Osteoblast (primary cell): ENCODE measurements at regions not wholly inside any gene's neighbourhood (a gene's known extent, or its start where the extent isn't known, plus 50 kb on each side); places are given as distances from the start of the nearest gene placed in this dataset.

ENCODE experiments used
- DNase-seq: peaks from one replicate; pipeline ENCODE4 v3.0.0; 2011; ENCODE audit warnings: low spot score, mixed read lengths; ENCODE audit not compliant: insufficient read length; ENCODE audit errors: missing footprints
- H2AFZ ChIP-seq: 2 replicates; pipeline ENCODE4 v1.6.0; 2011; ENCODE audit warnings: mild to moderate bottlenecking, low read length
- H3K27ac ChIP-seq: 2 replicates; pipeline ENCODE4 v1.5.1; 2011; ENCODE audit warnings: mild to moderate bottlenecking, low read depth, low read length, moderate library complexity
- H3K27me3 ChIP-seq: 2 replicates; pipeline ENCODE4 v1.6.0; 2012; ENCODE audit warnings: mild to moderate bottlenecking, control low read depth, inconsistent platforms, low read length, moderate library complexity; ENCODE audit not compliant: insufficient read depth
- H3K36me3 ChIP-seq: 2 replicates; pipeline ENCODE4 v1.5.1; 2011; ENCODE audit warnings: mild to moderate bottlenecking, low read length, control low read depth, moderate library complexity; ENCODE audit not compliant: insufficient read depth
- H3K4me1 ChIP-seq: 2 replicates; pipeline ENCODE4 v1.5.1; 2011; ENCODE audit warnings: mild to moderate bottlenecking, low read length, control low read depth, moderate library complexity; ENCODE audit not compliant: insufficient read depth
- H3K4me2 ChIP-seq: 2 replicates; pipeline ENCODE4 v1.6.0; 2011; ENCODE audit warnings: mild to moderate bottlenecking, low read length; ENCODE audit not compliant: insufficient read depth
- H3K4me3 ChIP-seq: fragments of 200-600 bp; sonication (generic); 3 replicates; pipeline ENCODE4 v1.5.1; 2012; ENCODE audit warnings: mild to moderate bottlenecking, low read length, inconsistent platforms; ENCODE audit not compliant: insufficient read depth
- H3K79me2 ChIP-seq: 2 replicates; pipeline ENCODE4 v1.6.0; 2012; ENCODE audit warnings: mild to moderate bottlenecking, low read length, control low read depth, inconsistent platforms; ENCODE audit not compliant: insufficient read depth
- H3K9me3 ChIP-seq: 2 replicates; pipeline ENCODE4 v1.5.1; 2011; ENCODE audit warnings: low read depth, low read length, control low read depth
- H4K20me1 ChIP-seq: 2 replicates; pipeline ENCODE4 v1.6.0; 2012; ENCODE audit warnings: mild to moderate bottlenecking, low read length, control low read depth; ENCODE audit not compliant: insufficient read depth
- CTCF ChIP-seq: IDR thresholded peaks from 2 replicates; pipeline ENCODE4 v1.5.1; 2011; ENCODE audit warnings: mild to moderate bottlenecking, low read depth, low read length, moderate library complexity; ENCODE audit errors: extremely low read depth

GRCh38 chr1:68551459-68551858 lies 54.6 kb upstream of the DEPDC1 start:
- H3K27me3 ChIP-seq: no peaks in the 10 kb centered on the region
- TF ChIP-seq CTCF: no peak
- H3K79me2 ChIP-seq: no peaks in the 10 kb centered on the region
- H3K36me3 ChIP-seq: no peaks in the 10 kb centered on the region
- H3K4me3 ChIP-seq: no peak overlapping the region
- no peak overlapping the region for H3K4me2 ChIP-seq
- H3K27ac ChIP-seq: no peak overlapping the region
- no peaks in the 10 kb centered on the region for H4K20me1 ChIP-seq
- no peaks in the 10 kb centered on the region for H3K4me1 ChIP-seq
- H3K9me3 ChIP-seq: no peaks in the 10 kb centered on the region
- no peak overlapping the region for H2AFZ ChIP-seq
- DNase-seq: no peak

- Histone ChIP-seq H3K4me1 (no peaks in the 10 kb centered on the region), H3K9me3 (no peaks in the 10 kb centered on the region), H3K27me3 (no peaks in the 10 kb centered on the region), H2AFZ (no peak overlapping the region), H3K36me3 (no peaks in the 10 kb centered on the region), H4K20me1 (no peaks in the 10 kb centered on the region), H3K4me2 (no peak overlapping the region), H3K27ac (no peak overlapping the region), H3K79me2 (no peaks in the 10 kb centered on the region), H3K4me3 (no peak overlapping the region)
- TF ChIP-seq CTCF: no peak
- no peak for DNase-seq
These were observed 61.6 kb upstream of the DEPDC1 start for GRCh38 chr1:68558321-68559026.

- H3K4me1 ChIP-seq: no peaks in the 10 kb centered on the region
- DNase-seq: no peak
- no peaks in the 10 kb centered on the region for H3K9me3 ChIP-seq
- no peak overlapping the region for H3K4me2 ChIP-seq
- no peaks in the 10 kb centered on the region for H3K27me3 ChIP-seq
- H4K20me1 ChIP-seq: no peaks in the 10 kb centered on the region
- no peak overlapping the region for H2AFZ ChIP-seq
- no peak overlapping the region for H3K4me3 ChIP-seq
- no peak for TF ChIP-seq CTCF
- no peaks in the 10 kb centered on the region for H3K36me3 ChIP-seq
- H3K27ac ChIP-seq: no peak overlapping the region
- H3K79me2 ChIP-seq: no peaks in the 10 kb centered on the region
These were observed 69.0 kb upstream of the DEPDC1 start for GRCh38 chr1:68565923-68566322.

GRCh38 chr1:68570871-68571270 lies 74.0 kb upstream of the DEPDC1 start:
- Histone ChIP-seq H3K4me1 (no peaks in the 10 kb centered on the region), H3K27me3 (no peaks in the 10 kb centered on the region), H3K27ac (no peak overlapping the region), H3K4me2 (peak overlapping the region; percentile 33), H3K79me2 (no peaks in the 10 kb centered on the region), H4K20me1 (no peaks in the 10 kb centered on the region), H3K9me3 (no peaks in the 10 kb centered on the region), H3K36me3 (no peaks in the 10 kb centered on the region), H3K4me3 (no peak overlapping the region), H2AFZ (peak overlapping the region; percentile 82)
- no peak for DNase-seq
- TF ChIP-seq CTCF: no peak
